Ovary (tissue), 7 donors: ENCODE measurements at regions not wholly inside any gene's neighbourhood (a gene's known extent, or its start where the extent isn't known, plus 50 kb on each side); places are given as distances from the start of the nearest gene placed in this dataset.

ENCODE experiments used
- DNase-seq, 5 donors: peaks; one replicate each; pipeline ENCODE4 v3.0.0-alpha.2; 2019 to 2020
- H3K27ac ChIP-seq, 2 donors: fragments of 200-600 bp; one replicate each; pipeline versions ENCODE4 v1.5.1 to v1.8.0; 2019 to 2022
- H3K27me3 ChIP-seq: fragments of 200-600 bp; one replicate; pipeline ENCODE4 v1.8.0; 2022
- H3K36me3 ChIP-seq: fragments of 200-600 bp; sonication (generic); one replicate; pipeline ENCODE4 v1.5.1; 2019
- H3K4me1 ChIP-seq: one replicate; pipeline ENCODE4 v1.8.1; 2013; ENCODE audit warnings: mild to moderate bottlenecking, moderate library complexity; ENCODE audit not compliant: insufficient read depth
- H3K4me3 ChIP-seq: fragments of 200-600 bp; sonication (generic); one replicate; pipeline ENCODE4 v1.5.1; 2017
- H3K9me3 ChIP-seq, 2 donors: fragments of 200-600 bp in 1 of 2; sonication (generic) in 1 of 2; one replicate each; pipeline versions ENCODE4 v1.5.1 to v1.8.1; 2013 to 2019; ENCODE audit warnings: mild to moderate bottlenecking in 1 of 2, moderate library complexity in 1 of 2
- EP300 ChIP-seq: sonication (generic); formaldehyde crosslinking; IDR thresholded peaks from one replicate; pipeline ENCODE4 v1.6.1; 2017; ENCODE audit warnings: antibody characterized with exemption
- POLR2A ChIP-seq: fragments of 450-650 bp; IDR thresholded peaks from one replicate; pipeline ENCODE4 v1.6.1; 2017; ENCODE audit warnings: antibody characterized with exemption, mild to moderate bottlenecking, moderate library complexity
- WGBS, 3 donors: extraction: QIAGEN DNeasy Blood & Tissue Kit in 1 of 3; methylation state at CpG; one replicate each; pipeline versions ENCODE4 v1.1.5 to v1.1.7; 2013 to 2017; 5-methylcytosine and 5-hydroxymethylcytosine counted together
- intact Hi-C, 4 donors: fragments of 100-400 bp; cut with DNase I; formaldehyde crosslinking; loops; one replicate each; pipeline versions ENCODE4 v1.11.0 to v1.15.1; 2022 to 2023
- TF ChIP-seq, protein P1 (sequence below), 3 donors: fragments of 450-650 bp in 2 of 3; fragments of 200-600 bp in 1 of 3; IDR thresholded peaks; one replicate each; pipeline versions ENCODE4 v1.5.1 to v1.8.0; 2016 to 2022; ENCODE audit warnings: antibody characterized with exemption in 3 of 3, mild to moderate bottlenecking in 1 of 3
- donor health status: DM: no; HTN: no; CAD: no; lungs with moderate emphysema.
- donor health status: DM: no; HTN: no; CAD: no.
- donor health status: Bipolar disorder and iron deficiency.
- donor health status: DM: no; HTN: no; CAD: no.
- donor health status: DM: yes; HTN: yes; CAD: no.

DNA sequence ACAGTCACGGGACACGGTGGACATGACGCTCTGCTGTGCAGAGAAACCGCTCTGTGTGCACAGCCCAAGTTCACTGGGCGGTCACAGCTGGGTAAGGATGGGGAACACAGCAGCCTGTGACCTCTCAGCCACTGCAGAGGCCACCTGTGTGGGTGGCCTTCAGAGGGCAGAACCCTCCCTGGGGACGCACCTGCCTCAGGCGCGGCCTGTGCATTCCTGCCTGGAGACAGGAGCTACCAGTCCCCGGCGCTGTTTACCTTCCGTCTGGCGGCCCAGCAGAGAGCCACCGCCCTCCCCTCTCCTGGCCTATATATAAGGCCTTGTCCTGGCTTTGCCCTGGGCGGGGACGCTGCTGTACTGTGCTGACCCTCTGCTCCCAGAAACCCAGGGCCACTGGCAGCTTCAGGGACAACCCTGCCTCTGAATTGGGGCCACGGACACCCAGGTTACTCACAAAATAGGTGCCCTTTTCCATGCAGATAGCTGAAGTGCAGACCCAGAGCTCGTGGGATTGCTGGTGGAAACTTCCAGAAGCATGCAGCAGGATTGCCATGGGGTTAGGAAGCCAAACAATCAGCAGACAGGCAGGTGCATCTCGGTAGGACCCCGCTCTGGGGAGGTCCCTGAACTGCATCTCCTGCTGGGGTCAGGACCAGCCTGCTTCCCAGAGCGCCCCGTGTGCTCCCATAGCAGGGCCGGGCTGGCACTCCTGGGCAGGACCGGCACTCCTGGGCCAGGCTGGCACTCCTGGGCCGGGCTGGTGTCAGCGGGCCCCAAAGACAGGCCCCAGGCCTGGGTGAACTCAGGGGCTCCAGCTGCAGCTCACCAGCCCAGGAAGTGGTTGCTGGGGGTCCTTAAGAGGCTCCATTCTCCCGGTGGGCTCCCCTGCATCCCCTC lies 83.6 kb downstream of the SIK1 start:
- no peak for DNase-seq
- Histone ChIP-seq H3K9me3 (no peaks in the 10 kb centered on the region), H3K4me3 (no peak overlapping the region), H3K27ac (no peak overlapping the region), H3K36me3 (no peaks in the 10 kb centered on the region), H3K27me3 (no peaks in the 10 kb centered on the region), H3K4me1 (peaks cover 13% of the 10 kb centered on the region)
- intact Hi-C loops: no loop called here
- WGBS, 3 donors: 86 to 93% (median 92%) methylated on average over 22 to 26 of the region's 26 CpGs
- TF ChIP-seq, protein P1, sequence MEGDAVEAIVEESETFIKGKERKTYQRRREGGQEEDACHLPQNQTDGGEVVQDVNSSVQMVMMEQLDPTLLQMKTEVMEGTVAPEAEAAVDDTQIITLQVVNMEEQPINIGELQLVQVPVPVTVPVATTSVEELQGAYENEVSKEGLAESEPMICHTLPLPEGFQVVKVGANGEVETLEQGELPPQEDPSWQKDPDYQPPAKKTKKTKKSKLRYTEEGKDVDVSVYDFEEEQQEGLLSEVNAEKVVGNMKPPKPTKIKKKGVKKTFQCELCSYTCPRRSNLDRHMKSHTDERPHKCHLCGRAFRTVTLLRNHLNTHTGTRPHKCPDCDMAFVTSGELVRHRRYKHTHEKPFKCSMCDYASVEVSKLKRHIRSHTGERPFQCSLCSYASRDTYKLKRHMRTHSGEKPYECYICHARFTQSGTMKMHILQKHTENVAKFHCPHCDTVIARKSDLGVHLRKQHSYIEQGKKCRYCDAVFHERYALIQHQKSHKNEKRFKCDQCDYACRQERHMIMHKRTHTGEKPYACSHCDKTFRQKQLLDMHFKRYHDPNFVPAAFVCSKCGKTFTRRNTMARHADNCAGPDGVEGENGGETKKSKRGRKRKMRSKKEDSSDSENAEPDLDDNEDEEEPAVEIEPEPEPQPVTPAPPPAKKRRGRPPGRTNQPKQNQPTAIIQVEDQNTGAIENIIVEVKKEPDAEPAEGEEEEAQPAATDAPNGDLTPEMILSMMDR (IDR thresholded peaks at IDR 0.05): no peak
- no peak for TF ChIP-seq POLR2A
- TF ChIP-seq EP300: no peak

DNA sequence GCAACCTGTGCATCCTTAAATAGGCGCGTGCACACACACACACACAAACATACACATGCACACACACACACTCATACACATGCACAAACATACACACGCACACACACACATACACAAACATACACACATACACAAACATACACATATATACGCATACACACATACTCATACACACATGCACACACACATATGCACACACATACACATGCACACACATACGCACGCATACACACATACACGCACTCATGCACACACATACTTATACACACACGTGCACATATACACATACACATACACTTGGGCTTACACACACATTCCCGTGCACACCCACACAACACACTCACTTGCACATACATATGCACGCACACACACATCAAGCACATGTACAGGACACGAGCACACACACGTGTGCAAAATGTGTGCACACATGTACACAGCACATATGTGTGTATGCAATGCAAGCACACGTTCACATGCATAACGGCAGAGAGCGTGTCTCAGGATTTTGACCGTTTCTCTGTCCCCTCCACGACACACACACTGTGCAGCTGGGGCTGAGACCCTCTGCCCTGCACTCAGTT lies 84.5 kb downstream of the SIK1 start:
- TF ChIP-seq POLR2A (no peak), EP300 (no peak)
- TF ChIP-seq, protein P1 (IDR thresholded peaks at IDR 0.05): no peak
- Histone ChIP-seq H3K9me3 (no peaks in the 10 kb centered on the region), H3K4me1 (peaks cover 13% of the 10 kb centered on the region), H3K27me3 (no peaks in the 10 kb centered on the region), H3K4me3 (no peak overlapping the region), H3K27ac (no peak overlapping the region), H3K36me3 (no peaks in the 10 kb centered on the region)
- no peak for DNase-seq
- WGBS, 3 donors: 89 to 96% (median 95%) methylated on average over 17 of the region's 17 CpGs
- intact Hi-C loops: no loop called here

DNA sequence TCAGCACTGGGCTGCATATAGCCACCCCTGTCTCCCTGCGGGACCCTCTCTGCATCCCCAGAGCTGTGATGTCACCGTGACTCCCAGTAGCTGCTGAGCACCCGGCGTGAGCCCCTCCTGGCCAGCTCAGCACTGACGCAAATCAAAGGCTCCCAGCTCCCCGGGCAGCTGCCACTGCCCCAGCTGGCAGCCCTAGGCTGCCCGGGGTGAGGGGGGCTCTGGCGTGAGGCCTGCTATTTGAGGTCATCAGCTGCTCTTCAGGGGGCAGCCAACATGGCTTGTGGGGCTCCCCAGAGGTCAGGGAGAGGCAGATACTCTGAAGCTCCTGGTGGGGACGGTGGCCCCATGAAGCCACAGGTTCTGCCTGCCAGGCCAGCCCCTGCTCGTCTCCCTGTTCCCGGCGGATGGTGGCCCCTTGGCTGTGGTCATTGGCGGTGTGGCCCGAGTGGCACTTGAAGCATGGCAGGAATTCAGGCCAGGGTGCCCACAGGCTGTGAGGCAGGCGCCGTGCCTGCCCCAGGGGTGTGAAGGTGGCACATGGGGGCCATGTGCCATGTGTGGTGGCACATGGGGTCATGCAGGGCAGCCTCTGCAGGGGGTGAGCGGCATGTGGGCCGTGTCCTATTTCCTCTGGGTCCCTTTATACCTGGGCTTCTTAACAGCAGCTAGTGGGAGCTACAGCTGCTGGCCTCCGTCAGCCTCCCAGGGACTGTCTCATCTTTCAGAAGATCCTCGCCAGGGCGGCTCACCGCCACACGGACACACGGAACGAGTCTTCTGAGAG lies 85.4 kb downstream of the SIK1 start:
- peak in 1 of 5 donors; percentile 23 for DNase-seq
- H3K4me1 ChIP-seq: peaks cover 13% of the 10 kb centered on the region
- 77 to 82% (median 80%) methylated on average over 25 of the region's 25 CpGs for WGBS, 3 donors
- H3K9me3 ChIP-seq: no peaks in the 10 kb centered on the region
- H3K27me3 ChIP-seq: no peaks in the 10 kb centered on the region
- H3K27ac ChIP-seq: no peak overlapping the region
- intact Hi-C loops: no loop called here
- no peaks in the 10 kb centered on the region for H3K36me3 ChIP-seq
- TF ChIP-seq EP300: no peak
- no peak for TF ChIP-seq POLR2A
- TF ChIP-seq, protein P1 (IDR thresholded peaks at IDR 0.05): no peak
- no peak overlapping the region for H3K4me3 ChIP-seq

DNA sequence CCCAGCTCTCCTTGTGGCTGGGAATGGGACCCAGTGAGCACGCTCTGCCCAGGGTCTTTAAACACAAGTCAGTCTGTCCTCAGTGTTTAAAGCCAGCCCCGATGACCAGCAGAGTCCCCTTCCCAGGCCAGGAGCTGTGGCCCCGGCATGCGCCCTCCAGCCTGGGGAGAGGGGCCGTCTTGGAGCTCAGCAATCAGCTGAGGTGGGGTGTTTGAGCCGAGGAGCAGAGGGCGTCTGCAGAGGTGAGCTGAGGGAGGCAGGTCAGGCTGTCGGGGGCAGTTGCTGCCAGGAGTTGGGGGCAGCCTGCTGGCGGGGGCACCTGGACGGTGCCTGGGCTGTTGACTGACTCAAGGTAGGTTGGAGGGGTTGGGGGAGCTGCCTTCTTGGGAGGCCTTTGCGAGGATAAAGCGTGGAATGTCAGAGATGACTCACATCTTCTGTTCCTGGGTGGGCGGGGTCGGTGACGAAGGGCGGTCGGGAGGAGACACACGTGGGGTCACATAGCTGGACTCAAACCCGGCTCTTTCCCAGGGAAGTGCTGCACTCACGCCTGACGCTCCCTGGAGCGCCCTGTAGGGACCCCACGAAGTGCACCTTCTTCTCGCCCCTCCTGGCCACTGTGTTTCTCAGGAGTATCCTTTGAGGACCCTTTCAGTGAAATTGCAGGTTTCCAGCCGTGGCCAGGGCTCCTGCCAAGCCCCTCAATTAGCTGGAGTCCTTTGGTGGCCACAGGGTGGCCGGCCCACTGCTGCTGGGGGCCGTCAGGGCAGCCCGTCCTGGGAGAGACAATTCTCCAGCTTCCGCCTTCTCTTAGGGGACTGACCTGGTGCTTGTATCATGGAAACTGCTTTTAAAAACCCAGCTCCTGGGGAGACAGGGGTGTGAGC lies 86.2 kb downstream of the SIK1 start:
- 52 to 58% (median 58%) methylated on average over 26 to 29 of the region's 29 CpGs for WGBS, 3 donors
- intact Hi-C loops: no loop called here

More for the DNA sequence above, 86.2 kb downstream of the SIK1 start:
- no peak for TF ChIP-seq POLR2A
- no peak for TF ChIP-seq EP300
- TF ChIP-seq, protein P1 (IDR thresholded peaks at IDR 0.05): no peak
- H3K27ac ChIP-seq: no peak overlapping the region
- H3K27me3 ChIP-seq: no peaks in the 10 kb centered on the region
- H3K9me3 ChIP-seq: no peaks in the 10 kb centered on the region
- H3K4me3 ChIP-seq: no peak overlapping the region
- peaks cover 13% of the 10 kb centered on the region for H3K4me1 ChIP-seq
- H3K36me3 ChIP-seq: no peaks in the 10 kb centered on the region
- DNase-seq: peak in 2 of 5 donors; percentile 50 to 65
